ENCODE measurements at regions not wholly inside any gene's neighbourhood (a gene's known extent, or its start where the extent isn't known, plus 50 kb on each side); places are given as distances from the start of the nearest gene placed in this dataset.

- ATAC-seq (ENCODE audit: low FRiP score in 2 of 2) = no peak
- DNase-seq = peak in 1 of 2 donors; percentile 73
- H3K27ac ChIP-seq = no peak overlapping the region
- no peak overlapping the region for H3K4me3 ChIP-seq
- no peaks in the 10 kb centered on the region for H3K4me1 ChIP-seq
- H3K9me3 ChIP-seq = no peaks in the 10 kb centered on the region
- no peaks in the 10 kb centered on the region for H3K36me3 ChIP-seq
- H3K27me3 ChIP-seq = no peaks in the 10 kb centered on the region
- WGBS, 2 donors = 38 to 44% methylated on average over 13 of the region's 13 CpGs
- TF ChIP-seq POLR2A (IDR thresholded peaks at IDR 0.05) (no peak), POLR2AphosphoS5 (IDR thresholded peaks at IDR 0.05) (no peak), EP300 (IDR thresholded peaks at IDR 0.05) (no peak)
- TF ChIP-seq, protein P1, sequence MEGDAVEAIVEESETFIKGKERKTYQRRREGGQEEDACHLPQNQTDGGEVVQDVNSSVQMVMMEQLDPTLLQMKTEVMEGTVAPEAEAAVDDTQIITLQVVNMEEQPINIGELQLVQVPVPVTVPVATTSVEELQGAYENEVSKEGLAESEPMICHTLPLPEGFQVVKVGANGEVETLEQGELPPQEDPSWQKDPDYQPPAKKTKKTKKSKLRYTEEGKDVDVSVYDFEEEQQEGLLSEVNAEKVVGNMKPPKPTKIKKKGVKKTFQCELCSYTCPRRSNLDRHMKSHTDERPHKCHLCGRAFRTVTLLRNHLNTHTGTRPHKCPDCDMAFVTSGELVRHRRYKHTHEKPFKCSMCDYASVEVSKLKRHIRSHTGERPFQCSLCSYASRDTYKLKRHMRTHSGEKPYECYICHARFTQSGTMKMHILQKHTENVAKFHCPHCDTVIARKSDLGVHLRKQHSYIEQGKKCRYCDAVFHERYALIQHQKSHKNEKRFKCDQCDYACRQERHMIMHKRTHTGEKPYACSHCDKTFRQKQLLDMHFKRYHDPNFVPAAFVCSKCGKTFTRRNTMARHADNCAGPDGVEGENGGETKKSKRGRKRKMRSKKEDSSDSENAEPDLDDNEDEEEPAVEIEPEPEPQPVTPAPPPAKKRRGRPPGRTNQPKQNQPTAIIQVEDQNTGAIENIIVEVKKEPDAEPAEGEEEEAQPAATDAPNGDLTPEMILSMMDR (IDR thresholded peaks at IDR 0.05) = no peak
These were observed 54.5 kb upstream of the TTC34 start for GRCh38 chr1:2856066-2856390.

DNA sequence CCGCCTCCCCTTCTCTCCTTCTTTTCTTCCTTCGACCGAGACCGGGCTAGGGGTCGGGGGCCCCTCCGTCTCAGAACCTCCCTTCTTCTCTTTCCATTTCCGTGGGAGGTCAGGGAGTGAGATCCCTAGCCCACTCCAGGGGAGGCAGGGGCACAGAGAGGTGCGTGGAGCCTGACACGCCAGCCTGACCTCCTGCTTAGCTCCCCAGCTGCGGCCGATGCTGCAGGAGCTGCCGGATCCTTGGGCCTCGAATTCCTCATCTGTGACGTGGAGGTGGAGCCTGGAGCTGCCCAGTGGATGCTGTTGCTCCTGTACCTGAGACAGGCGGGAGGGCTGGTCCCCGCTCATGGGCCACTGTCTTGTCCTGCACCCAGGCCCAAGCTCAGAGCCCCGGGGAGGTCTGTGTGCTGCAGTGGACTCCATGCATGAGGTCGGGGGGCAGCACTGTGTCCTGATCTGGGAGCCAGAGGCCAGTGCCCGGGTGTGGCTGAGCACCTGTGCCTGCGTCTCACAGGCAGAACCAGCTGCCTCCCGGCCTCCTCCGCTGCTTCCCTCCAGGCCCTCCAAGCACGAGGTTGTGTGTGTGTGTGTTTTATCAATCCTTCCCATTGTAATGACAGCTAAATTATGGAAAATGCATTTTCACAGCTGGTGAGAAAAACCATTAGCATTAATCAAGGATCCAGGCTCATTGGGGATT is 55.3 kb upstream of the TTC34 start:
- no peak overlapping the region for H3K27ac ChIP-seq
- peak in 1 of 2 donors; percentile 72 for DNase-seq
- H3K4me1 ChIP-seq = no peaks in the 10 kb centered on the region
- 72 to 77% methylated on average over 13 to 15 of the region's 23 CpGs for WGBS, 2 donors
- H3K27me3 ChIP-seq = no peaks in the 10 kb centered on the region
- H3K36me3 ChIP-seq = no peaks in the 10 kb centered on the region
- ATAC-seq (ENCODE audit: low FRiP score in 2 of 2) = no peak
- no peaks in the 10 kb centered on the region for H3K9me3 ChIP-seq
- no peak for TF ChIP-seq EP300 (IDR thresholded peaks at IDR 0.05)
- TF ChIP-seq POLR2AphosphoS5 (IDR thresholded peaks at IDR 0.05) = no peak
- no peak for TF ChIP-seq POLR2A (IDR thresholded peaks at IDR 0.05)
- TF ChIP-seq, protein P1 (IDR thresholded peaks at IDR 0.05) = no peak
- H3K4me3 ChIP-seq = no peak overlapping the region

GRCh38 chr1:2857521-2857920 is 56.0 kb upstream of the TTC34 start:
- Histone ChIP-seq H3K36me3 (no peaks in the 10 kb centered on the region), H3K4me3 (no peak overlapping the region), H3K27ac (no peak overlapping the region), H3K9me3 (no peaks in the 10 kb centered on the region), H3K4me1 (no peaks in the 10 kb centered on the region), H3K27me3 (no peaks in the 10 kb centered on the region)
- TF ChIP-seq, protein P1 (IDR thresholded peaks at IDR 0.05) = no peak
- TF ChIP-seq EP300 (IDR thresholded peaks at IDR 0.05) (no peak), POLR2A (IDR thresholded peaks at IDR 0.05) (no peak), POLR2AphosphoS5 (IDR thresholded peaks at IDR 0.05) (no peak)
- no peak for ATAC-seq (ENCODE audit: low FRiP score in 2 of 2)
- DNase-seq = peak in 1 of 2 donors; percentile 59
- 85 to 94% methylated on average over 7 to 12 of the region's 15 CpGs for WGBS, 2 donors

DNA sequence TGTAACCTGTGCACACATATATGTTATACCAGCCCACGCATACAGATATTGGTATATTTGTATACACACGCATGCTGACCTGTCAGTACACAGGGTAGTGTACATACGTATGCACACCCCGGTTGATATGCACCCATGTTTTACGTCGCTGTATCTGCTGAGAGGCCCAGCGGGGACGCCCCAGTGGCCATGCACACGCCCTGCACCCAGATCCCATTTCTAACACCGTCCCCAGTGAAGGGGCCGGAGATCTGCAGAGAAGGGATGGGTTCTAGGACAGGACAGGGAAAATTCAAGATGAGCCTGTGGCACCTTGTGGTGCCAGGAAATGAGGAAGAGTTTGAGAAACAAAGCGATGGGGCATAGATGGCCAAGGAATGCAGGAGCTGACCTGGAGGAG is 57.2 kb upstream of the TTC34 start:
- TF ChIP-seq, protein P1 (IDR thresholded peaks at IDR 0.05) = no peak
- TF ChIP-seq EP300 (IDR thresholded peaks at IDR 0.05) = no peak
- no peak for TF ChIP-seq POLR2AphosphoS5 (IDR thresholded peaks at IDR 0.05)
- no peak for TF ChIP-seq POLR2A (IDR thresholded peaks at IDR 0.05)
- Histone ChIP-seq H3K27ac (no peak overlapping the region), H3K4me1 (no peaks in the 10 kb centered on the region), H3K36me3 (no peaks in the 10 kb centered on the region), H3K4me3 (no peak overlapping the region), H3K9me3 (no peaks in the 10 kb centered on the region), H3K27me3 (peaks cover 0 to 2% (median 0%) of the 10 kb centered on the region in 4 donors)
- DNase-seq (no peak), ATAC-seq (ENCODE audit: low FRiP score in 2 of 2) (no peak)
- WGBS, 2 donors = 93 to 94% methylated on average over 12 of the region's 12 CpGs

All from upper lobe of left lung (tissue), 6 donors.